ENCODE measurements at regions not wholly inside any gene's neighbourhood (a gene's known extent, or its start where the extent isn't known, plus 50 kb on each side); places are given as distances from the start of the nearest gene placed in this dataset.
"Not testable (repeated sequence)": the region's sequence is repeated elsewhere in the genome, so short reads cannot be mapped to it uniquely, and the experiment has no call there.

- no peak overlapping the region for H3K27ac ChIP-seq (replicated peaks)
- H3K4me3 ChIP-seq (replicated peaks; ENCODE audit: insufficient read depth, low read length), result no peak overlapping the region
- TF ChIP-seq POLR2AphosphoS5 (IDR thresholded peaks at IDR 0.05; ENCODE audit: low read depth) (no peak), SPI1 (IDR thresholded peaks at IDR 0.05; ENCODE audit: borderline replicate concordance, low read depth) (no peak), CTCF (IDR thresholded peaks at IDR 0.05; ENCODE audit: insufficient read depth, low read length) (no peak), GABPA (IDR thresholded peaks at IDR 0.05; ENCODE audit: low read depth) (no peak)
Measured at GRCh38 chr22:41034706-41035105, 57.7 kb upstream of the EP300 start.

GRCh38 chr22:41036924-41037323 lies 55.5 kb upstream of the EP300 start:
- no peak overlapping the region for H3K27ac ChIP-seq (replicated peaks)
- TF ChIP-seq CTCF (IDR thresholded peaks at IDR 0.05; ENCODE audit: insufficient read depth, low read length), result no peak
- no peak for TF ChIP-seq GABPA (IDR thresholded peaks at IDR 0.05; ENCODE audit: low read depth)
- no peak for TF ChIP-seq POLR2AphosphoS5 (IDR thresholded peaks at IDR 0.05; ENCODE audit: low read depth)
- no peak for TF ChIP-seq SPI1 (IDR thresholded peaks at IDR 0.05; ENCODE audit: borderline replicate concordance, low read depth)
- no peak for TF ChIP-seq REST (IDR thresholded peaks at IDR 0.05; ENCODE audit: insufficient replicate concordance, low read depth)
- H3K4me3 ChIP-seq (replicated peaks; ENCODE audit: insufficient read depth, low read length), result no peak overlapping the region
- no peak for DNase-seq (ENCODE audit: low read depth in 1 of 2, low spot score in 1 of 2)
- H3K27me3 ChIP-seq (ENCODE audit: insufficient read depth, poor library complexity, severe bottlenecking), result no peaks in the 10 kb centered on the region

More at GRCh38 chr22:41034706-41035105, 57.7 kb upstream of the EP300 start:
- DNase-seq (ENCODE audit: low read depth in 1 of 2, low spot score in 1 of 2), result no peak
- no peaks in the 10 kb centered on the region for H3K27me3 ChIP-seq (ENCODE audit: insufficient read depth, poor library complexity, severe bottlenecking)

- H3K27ac ChIP-seq (replicated peaks), result no peak overlapping the region
- no peaks in the 10 kb centered on the region for H3K27me3 ChIP-seq (ENCODE audit: insufficient read depth, poor library complexity, severe bottlenecking)
- TF ChIP-seq POLR2AphosphoS5 (IDR thresholded peaks at IDR 0.05; ENCODE audit: low read depth) (no peak), REST (IDR thresholded peaks at IDR 0.05; ENCODE audit: insufficient replicate concordance, low read depth) (no peak), SPI1 (IDR thresholded peaks at IDR 0.05; ENCODE audit: borderline replicate concordance, low read depth) (no peak), CTCF (IDR thresholded peaks at IDR 0.05; ENCODE audit: insufficient read depth, low read length) (no peak), GABPA (IDR thresholded peaks at IDR 0.05; ENCODE audit: low read depth) (no peak)
- H3K4me3 ChIP-seq (replicated peaks; ENCODE audit: insufficient read depth, low read length), result no peak overlapping the region
- DNase-seq (ENCODE audit: low read depth in 1 of 2, low spot score in 1 of 2), result peak in 1 of 2 experiments; percentile 40
Measured at GRCh38 chr22:41038732-41039131, 53.7 kb upstream of the EP300 start.

- DNase-seq (ENCODE audit: low read depth in 1 of 2, low spot score in 1 of 2); H3K4me3 ChIP-seq (replicated peaks; ENCODE audit: insufficient read depth, low read length); H3K27ac ChIP-seq (replicated peaks); H3K27me3 ChIP-seq (ENCODE audit: insufficient read depth, poor library complexity, severe bottlenecking): not testable (repeated sequence)
Measured at GRCh38 chr22:41039641-41040040, 52.8 kb upstream of the EP300 start.
